Osteoblast (primary cell): ENCODE measurements at regions not wholly inside any gene's neighbourhood (a gene's known extent, or its start where the extent isn't known, plus 50 kb on each side); places are given as distances from the start of the nearest gene placed in this dataset.

Experiments used
- DNase-seq: peaks from one replicate; pipeline ENCODE4 v3.0.0; 2011; ENCODE audit warnings: low spot score, mixed read lengths; ENCODE audit not compliant: insufficient read length; ENCODE audit errors: missing footprints
- H2AFZ ChIP-seq: 2 replicates; pipeline ENCODE4 v1.6.0; 2011; ENCODE audit warnings: mild to moderate bottlenecking, low read length
- H3K27ac ChIP-seq: 2 replicates; pipeline ENCODE4 v1.5.1; 2011; ENCODE audit warnings: mild to moderate bottlenecking, low read depth, low read length, moderate library complexity
- H3K27me3 ChIP-seq: 2 replicates; pipeline ENCODE4 v1.6.0; 2012; ENCODE audit warnings: mild to moderate bottlenecking, control low read depth, inconsistent platforms, low read length, moderate library complexity; ENCODE audit not compliant: insufficient read depth
- H3K36me3 ChIP-seq: 2 replicates; pipeline ENCODE4 v1.5.1; 2011; ENCODE audit warnings: mild to moderate bottlenecking, low read length, control low read depth, moderate library complexity; ENCODE audit not compliant: insufficient read depth
- H3K4me1 ChIP-seq: 2 replicates; pipeline ENCODE4 v1.5.1; 2011; ENCODE audit warnings: mild to moderate bottlenecking, low read length, control low read depth, moderate library complexity; ENCODE audit not compliant: insufficient read depth
- H3K4me2 ChIP-seq: 2 replicates; pipeline ENCODE4 v1.6.0; 2011; ENCODE audit warnings: mild to moderate bottlenecking, low read length; ENCODE audit not compliant: insufficient read depth
- H3K4me3 ChIP-seq: fragments of 200-600 bp; sonication (generic); 3 replicates; pipeline ENCODE4 v1.5.1; 2012; ENCODE audit warnings: mild to moderate bottlenecking, low read length, inconsistent platforms; ENCODE audit not compliant: insufficient read depth
- H3K79me2 ChIP-seq: 2 replicates; pipeline ENCODE4 v1.6.0; 2012; ENCODE audit warnings: mild to moderate bottlenecking, low read length, control low read depth, inconsistent platforms; ENCODE audit not compliant: insufficient read depth
- H3K9me3 ChIP-seq: 2 replicates; pipeline ENCODE4 v1.5.1; 2011; ENCODE audit warnings: low read depth, low read length, control low read depth
- H4K20me1 ChIP-seq: 2 replicates; pipeline ENCODE4 v1.6.0; 2012; ENCODE audit warnings: mild to moderate bottlenecking, low read length, control low read depth; ENCODE audit not compliant: insufficient read depth
- CTCF ChIP-seq: IDR thresholded peaks from 2 replicates; pipeline ENCODE4 v1.5.1; 2011; ENCODE audit warnings: mild to moderate bottlenecking, low read depth, low read length, moderate library complexity; ENCODE audit errors: extremely low read depth

- no peak overlapping the region for H3K4me2 ChIP-seq
- TF ChIP-seq CTCF = no peak
- H4K20me1 ChIP-seq = no peaks in the 10 kb centered on the region
- DNase-seq = no peak
- H3K4me3 ChIP-seq = no peak overlapping the region
- no peaks in the 10 kb centered on the region for H3K36me3 ChIP-seq
- no peak overlapping the region for H2AFZ ChIP-seq
- H3K9me3 ChIP-seq = no peaks in the 10 kb centered on the region
- H3K4me1 ChIP-seq = no peaks in the 10 kb centered on the region
- no peak overlapping the region for H3K27ac ChIP-seq
- no peaks in the 10 kb centered on the region for H3K27me3 ChIP-seq
- H3K79me2 ChIP-seq = no peaks in the 10 kb centered on the region
Measured at GRCh38 chr16:79995315-79995714, 394.8 kb upstream of the MAF start.

GRCh38 chr16:79994418-79994817, 393.9 kb upstream of the MAF start:
- H3K9me3 ChIP-seq = no peaks in the 10 kb centered on the region
- H2AFZ ChIP-seq = no peak overlapping the region
- no peak overlapping the region for H3K4me3 ChIP-seq
- H3K79me2 ChIP-seq = no peaks in the 10 kb centered on the region
- H3K36me3 ChIP-seq = no peaks in the 10 kb centered on the region
- no peak for DNase-seq
- no peak overlapping the region for H3K27ac ChIP-seq
- no peaks in the 10 kb centered on the region for H3K4me1 ChIP-seq
- no peaks in the 10 kb centered on the region for H4K20me1 ChIP-seq
- no peak for TF ChIP-seq CTCF
- no peak overlapping the region for H3K4me2 ChIP-seq
- no peaks in the 10 kb centered on the region for H3K27me3 ChIP-seq

- TF ChIP-seq CTCF = no peak
- H3K27ac ChIP-seq = no peak overlapping the region
Measured at GRCh38 chr16:79993629-79994209, 393.2 kb upstream of the MAF start.

GRCh38 chr16:79991969-79992368, 391.4 kb upstream of the MAF start:
- H3K4me1 ChIP-seq = no peaks in the 10 kb centered on the region
- no peak overlapping the region for H3K4me2 ChIP-seq
- no peaks in the 10 kb centered on the region for H3K9me3 ChIP-seq
- no peak for TF ChIP-seq CTCF
- H2AFZ ChIP-seq = no peak overlapping the region
- no peak overlapping the region for H3K4me3 ChIP-seq
- no peaks in the 10 kb centered on the region for H3K27me3 ChIP-seq
- H3K27ac ChIP-seq = no peak overlapping the region
- no peaks in the 10 kb centered on the region for H4K20me1 ChIP-seq
- H3K36me3 ChIP-seq = no peaks in the 10 kb centered on the region
- no peak for DNase-seq
- H3K79me2 ChIP-seq = no peaks in the 10 kb centered on the region

More at GRCh38 chr16:79993629-79994209, 393.2 kb upstream of the MAF start:
- Histone ChIP-seq H3K79me2 (no peaks in the 10 kb centered on the region), H3K4me2 (no peak overlapping the region), H4K20me1 (no peaks in the 10 kb centered on the region), H3K4me1 (no peaks in the 10 kb centered on the region), H2AFZ (no peak overlapping the region), H3K27me3 (no peaks in the 10 kb centered on the region), H3K4me3 (no peak overlapping the region), H3K9me3 (no peaks in the 10 kb centered on the region), H3K36me3 (no peaks in the 10 kb centered on the region)
- DNase-seq = no peak
